Colonic mucosa (tissue), 4 donors: ENCODE measurements at regions not wholly inside any gene's neighbourhood (a gene's known extent, or its start where the extent isn't known, plus 50 kb on each side); places are given as distances from the start of the nearest gene placed in this dataset.

ENCODE experiments used
- DNase-seq: peaks from one replicate; pipeline ENCODE4 v3.0.0-alpha.2; 2020
- H3K27ac ChIP-seq: fragments of 200-600 bp; one replicate; pipeline ENCODE4 v1.8.0; 2021
- H3K27me3 ChIP-seq: fragments of 200-600 bp; one replicate; pipeline ENCODE4 v1.8.0; 2021
- H3K36me3 ChIP-seq: fragments of 200-600 bp; one replicate; pipeline ENCODE4 v1.8.0; 2021
- H3K4me1 ChIP-seq: fragments of 200-600 bp; one replicate; pipeline ENCODE4 v1.8.0; 2021; ENCODE audit warnings: mild to moderate bottlenecking
- H3K4me3 ChIP-seq: fragments of 200-600 bp; one replicate; pipeline ENCODE4 v1.8.0; 2021
- H3K9ac ChIP-seq, 2 donors: one replicate each; pipeline ENCODE4 v1.7.0; 2013; ENCODE audit warnings: control low read depth in 2 of 2, low read depth in 2 of 2, low read length in 2 of 2
- H3K9me3 ChIP-seq: fragments of 200-600 bp; one replicate; pipeline ENCODE4 v1.8.0; 2021
- intact Hi-C: fragments of 100-400 bp; cut with DNase I; formaldehyde crosslinking; loops from one replicate; pipeline ENCODE4 v1.14.1; 2022
- TF ChIP-seq, protein P1 (sequence below): fragments of 200-600 bp; IDR thresholded peaks from one replicate; pipeline ENCODE4 v1.8.0; 2022; ENCODE audit warnings: antibody characterized with exemption, mild to moderate bottlenecking
- donor health status: healthy.
- donor health status: DM: no; HTN: no; CAD: no.
- donor health status: DM: no; HTN: no; CAD: no.

DNA sequence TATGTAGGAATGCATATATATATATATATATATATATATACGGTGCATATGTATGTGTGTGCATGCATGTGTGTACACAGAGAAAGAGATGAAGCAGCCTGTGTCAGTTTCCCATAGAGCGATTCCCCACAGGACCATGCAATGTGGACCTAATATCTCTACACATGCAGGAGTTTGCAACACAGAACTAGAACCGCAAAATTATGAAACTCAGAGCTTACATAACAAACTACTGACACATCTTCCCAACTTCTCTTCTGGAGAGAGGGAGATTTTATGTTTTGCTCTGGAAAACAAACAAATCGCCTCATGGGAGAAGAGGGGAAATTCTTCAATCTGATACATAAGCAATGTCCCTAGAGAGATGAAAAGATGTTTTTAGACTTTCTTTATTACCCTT lies 377.2 kb downstream of the LRATD1 start:
- Histone ChIP-seq H3K4me3 (no peak overlapping the region), H3K9me3 (no peaks in the 10 kb centered on the region), H3K4me1 (no peaks in the 10 kb centered on the region), H3K27ac (no peak overlapping the region), H3K9ac (no peak overlapping the region), H3K36me3 (no peaks in the 10 kb centered on the region), H3K27me3 (no peaks in the 10 kb centered on the region)
- TF ChIP-seq, protein P1, sequence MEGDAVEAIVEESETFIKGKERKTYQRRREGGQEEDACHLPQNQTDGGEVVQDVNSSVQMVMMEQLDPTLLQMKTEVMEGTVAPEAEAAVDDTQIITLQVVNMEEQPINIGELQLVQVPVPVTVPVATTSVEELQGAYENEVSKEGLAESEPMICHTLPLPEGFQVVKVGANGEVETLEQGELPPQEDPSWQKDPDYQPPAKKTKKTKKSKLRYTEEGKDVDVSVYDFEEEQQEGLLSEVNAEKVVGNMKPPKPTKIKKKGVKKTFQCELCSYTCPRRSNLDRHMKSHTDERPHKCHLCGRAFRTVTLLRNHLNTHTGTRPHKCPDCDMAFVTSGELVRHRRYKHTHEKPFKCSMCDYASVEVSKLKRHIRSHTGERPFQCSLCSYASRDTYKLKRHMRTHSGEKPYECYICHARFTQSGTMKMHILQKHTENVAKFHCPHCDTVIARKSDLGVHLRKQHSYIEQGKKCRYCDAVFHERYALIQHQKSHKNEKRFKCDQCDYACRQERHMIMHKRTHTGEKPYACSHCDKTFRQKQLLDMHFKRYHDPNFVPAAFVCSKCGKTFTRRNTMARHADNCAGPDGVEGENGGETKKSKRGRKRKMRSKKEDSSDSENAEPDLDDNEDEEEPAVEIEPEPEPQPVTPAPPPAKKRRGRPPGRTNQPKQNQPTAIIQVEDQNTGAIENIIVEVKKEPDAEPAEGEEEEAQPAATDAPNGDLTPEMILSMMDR, result no peak
- intact Hi-C loops, result no loop called here
- no peak for DNase-seq

DNA sequence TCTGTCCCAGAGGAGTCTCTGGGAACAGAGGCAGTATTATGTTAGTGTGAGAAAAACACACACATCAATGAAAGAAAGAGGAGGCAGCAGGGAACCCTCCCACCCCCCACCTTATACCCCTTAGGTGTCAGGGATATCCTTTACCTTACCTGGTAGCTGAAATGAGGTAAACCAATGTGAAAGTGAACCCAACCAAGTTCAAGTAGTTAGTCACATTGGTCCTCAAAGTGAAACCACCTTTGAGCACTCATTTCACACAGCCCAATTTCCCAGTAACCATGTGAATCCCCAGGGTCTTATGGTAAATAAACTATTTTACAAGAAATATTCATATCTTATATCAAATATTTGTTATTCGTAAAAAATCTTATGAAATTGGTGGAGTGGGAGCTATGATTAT lies 377.8 kb downstream of the LRATD1 start:
- Histone ChIP-seq H3K4me1 (no peaks in the 10 kb centered on the region), H3K9me3 (no peaks in the 10 kb centered on the region), H3K27me3 (no peaks in the 10 kb centered on the region), H3K36me3 (no peaks in the 10 kb centered on the region), H3K9ac (no peak overlapping the region), H3K27ac (no peak overlapping the region), H3K4me3 (no peak overlapping the region)
- no peak for DNase-seq
- TF ChIP-seq, protein P1, result no peak
- intact Hi-C loops, result no loop called here

DNA sequence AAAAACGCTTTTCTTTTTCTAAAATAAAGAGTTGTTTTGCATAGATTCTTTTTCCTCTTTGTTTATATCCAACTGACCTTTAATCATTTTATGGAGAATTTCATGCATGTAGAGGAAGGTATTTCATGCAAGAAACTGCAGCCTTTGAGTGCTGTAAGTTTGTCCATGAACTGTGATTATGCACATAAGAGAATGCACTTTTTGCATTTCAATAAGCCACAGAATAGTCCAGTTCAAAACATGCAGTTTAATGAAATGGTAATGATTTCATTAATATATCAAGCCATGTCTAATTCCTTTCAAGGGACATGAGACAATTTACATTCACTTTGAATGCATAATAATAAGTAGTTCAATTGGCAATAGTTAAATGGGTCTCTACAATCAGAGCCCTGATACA lies 386.3 kb downstream of the LRATD1 start:
- H3K36me3 ChIP-seq, result no peaks in the 10 kb centered on the region

DNA sequence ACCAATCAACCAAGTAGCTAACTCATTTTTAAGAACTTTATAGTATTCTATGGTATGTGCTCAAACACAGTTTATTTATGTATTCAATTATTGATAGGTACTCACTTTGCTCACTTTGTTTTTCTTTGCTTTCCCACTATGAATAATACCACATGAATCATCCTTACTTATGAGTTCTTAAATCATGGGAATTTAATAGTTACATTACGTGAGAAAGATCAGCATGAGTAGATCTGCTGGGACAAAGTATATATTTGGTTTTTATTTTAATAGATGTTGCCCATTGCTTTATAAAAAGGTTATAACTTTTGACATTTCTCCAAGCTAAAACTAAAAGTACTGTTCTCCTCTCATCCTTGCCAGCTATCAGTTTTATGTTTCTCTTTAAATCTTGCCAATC lies 390.7 kb downstream of the LRATD1 start:
- Histone ChIP-seq H3K4me1 (no peaks in the 10 kb centered on the region), H3K36me3 (no peaks in the 10 kb centered on the region), H3K9ac (no peak overlapping the region), H3K9me3 (no peaks in the 10 kb centered on the region), H3K4me3 (no peak overlapping the region), H3K27ac (no peak overlapping the region), H3K27me3 (no peaks in the 10 kb centered on the region)
- DNase-seq, result no peak
- TF ChIP-seq, protein P1, result no peak
- intact Hi-C loops, result no loop called here

More for the DNA sequence above, 386.3 kb downstream of the LRATD1 start:
- Histone ChIP-seq H3K9me3 (no peaks in the 10 kb centered on the region), H3K27ac (no peak overlapping the region), H3K27me3 (no peaks in the 10 kb centered on the region), H3K4me1 (no peaks in the 10 kb centered on the region), H3K4me3 (no peak overlapping the region), H3K9ac (no peak overlapping the region)
- intact Hi-C loops, result no loop called here
- TF ChIP-seq, protein P1, result no peak
- DNase-seq, result no peak

DNA sequence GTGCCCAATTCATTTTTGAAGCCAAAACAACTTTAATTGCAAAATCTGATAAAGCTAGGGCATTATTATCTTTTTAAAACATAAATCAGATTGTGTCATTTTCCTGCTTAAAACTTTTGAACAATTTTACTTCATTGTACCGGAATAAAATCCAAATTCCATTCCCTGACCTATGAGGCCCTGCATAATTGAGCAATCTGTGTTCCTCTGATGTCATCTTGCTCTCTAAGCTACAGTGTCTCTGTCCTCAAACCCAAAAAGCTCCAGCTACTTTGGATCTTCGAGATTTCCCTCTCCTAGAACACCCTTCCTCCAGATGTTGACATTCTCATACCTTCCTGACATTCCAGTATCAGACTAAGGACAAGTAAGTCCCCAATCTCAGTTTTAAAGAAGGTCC lies 395.9 kb downstream of the LRATD1 start:
- intact Hi-C loops, result no loop called here
- no peaks in the 10 kb centered on the region for H3K36me3 ChIP-seq
- H3K27ac ChIP-seq, result no peak overlapping the region
- H3K27me3 ChIP-seq, result no peaks in the 10 kb centered on the region
- DNase-seq, result no peak
- H3K9ac ChIP-seq, result no peak overlapping the region
- TF ChIP-seq, protein P1, result no peak
- no peaks in the 10 kb centered on the region for H3K4me1 ChIP-seq
- H3K9me3 ChIP-seq, result no peaks in the 10 kb centered on the region
- H3K4me3 ChIP-seq, result no peak overlapping the region

DNA sequence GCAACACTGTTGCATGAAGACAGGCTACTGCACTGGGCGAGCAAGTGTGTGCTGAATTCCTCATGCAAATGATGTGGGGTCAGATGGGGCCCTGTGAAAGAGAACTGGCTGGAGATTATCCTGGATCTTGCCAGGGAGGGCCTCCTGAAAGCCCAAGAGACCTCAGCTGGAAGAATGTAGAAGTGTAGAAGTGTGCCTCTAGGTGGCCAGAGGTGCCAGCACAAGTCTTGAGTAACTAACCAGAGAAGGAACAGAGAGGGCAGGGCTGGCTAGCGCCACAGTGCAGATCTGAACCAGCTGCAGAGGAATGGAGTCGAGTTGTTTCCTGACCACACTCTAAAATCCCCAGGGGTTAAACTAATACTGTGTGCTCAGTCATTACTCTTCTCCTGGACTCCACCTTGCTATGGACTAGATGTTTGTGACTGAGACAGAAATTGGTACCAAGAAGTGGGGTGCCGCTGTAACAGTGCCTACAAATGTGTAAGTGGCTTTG lies 399.3 kb downstream of the LRATD1 start:
- intact Hi-C loops, result no loop called here
- no peaks in the 10 kb centered on the region for H3K9me3 ChIP-seq
- H3K9ac ChIP-seq, result no peak overlapping the region
- H3K4me1 ChIP-seq, result no peaks in the 10 kb centered on the region
- TF ChIP-seq, protein P1, result no peak
- no peaks in the 10 kb centered on the region for H3K27me3 ChIP-seq
- H3K27ac ChIP-seq, result no peak overlapping the region
- H3K4me3 ChIP-seq, result no peak overlapping the region
- DNase-seq, result no peak
- H3K36me3 ChIP-seq, result no peaks in the 10 kb centered on the region
